ENCODE measurements at regions not wholly inside any gene's neighbourhood (a gene's known extent, or its start where the extent isn't known, plus 50 kb on each side); places are given as distances from the start of the nearest gene placed in this dataset.

DNA sequence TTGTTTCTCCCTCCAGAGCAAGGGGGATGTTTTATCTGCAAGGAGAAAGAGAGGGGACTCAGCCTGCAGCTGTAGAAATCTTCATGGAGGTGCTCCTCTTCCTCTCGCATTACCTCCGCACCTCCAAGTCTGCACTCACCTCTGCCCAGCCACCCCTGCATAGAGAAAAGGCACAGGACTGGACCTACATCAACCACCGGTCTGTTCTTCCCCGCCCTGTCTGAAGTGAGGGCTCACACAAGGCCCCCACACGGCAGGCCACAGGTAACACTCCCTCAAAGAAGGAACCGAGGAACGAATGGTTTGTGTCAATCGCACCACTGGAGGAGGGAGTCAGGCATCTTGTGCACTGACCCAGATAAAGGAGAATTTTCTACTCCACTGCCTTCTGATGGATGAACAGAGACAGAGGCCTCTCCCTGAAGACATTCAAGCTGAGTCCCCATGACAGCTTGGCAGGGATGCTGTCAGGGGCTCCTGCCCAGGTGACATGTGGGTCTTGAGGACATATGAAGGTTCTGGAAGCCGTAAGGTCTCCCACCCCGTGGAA, 260.3 kb downstream of the XXYLT1 start:
- Histone ChIP-seq H3K9me3 (no peaks in the 10 kb centered on the region), H3K4me3 (no peak overlapping the region), H3K27me3 (no peaks in the 10 kb centered on the region), H3K27ac (no peak overlapping the region), H3K4me1 (no peaks in the 10 kb centered on the region), H3K36me3 (no peaks in the 10 kb centered on the region)
- DNase-seq (peak in 1 of 6 donors; percentile 21), ATAC-seq (no peak), FAIRE-seq (no peak)
- WGBS, 2 donors: 79 to 86% methylated on average over 10 of the region's 10 CpGs
- TF ChIP-seq, protein P1, sequence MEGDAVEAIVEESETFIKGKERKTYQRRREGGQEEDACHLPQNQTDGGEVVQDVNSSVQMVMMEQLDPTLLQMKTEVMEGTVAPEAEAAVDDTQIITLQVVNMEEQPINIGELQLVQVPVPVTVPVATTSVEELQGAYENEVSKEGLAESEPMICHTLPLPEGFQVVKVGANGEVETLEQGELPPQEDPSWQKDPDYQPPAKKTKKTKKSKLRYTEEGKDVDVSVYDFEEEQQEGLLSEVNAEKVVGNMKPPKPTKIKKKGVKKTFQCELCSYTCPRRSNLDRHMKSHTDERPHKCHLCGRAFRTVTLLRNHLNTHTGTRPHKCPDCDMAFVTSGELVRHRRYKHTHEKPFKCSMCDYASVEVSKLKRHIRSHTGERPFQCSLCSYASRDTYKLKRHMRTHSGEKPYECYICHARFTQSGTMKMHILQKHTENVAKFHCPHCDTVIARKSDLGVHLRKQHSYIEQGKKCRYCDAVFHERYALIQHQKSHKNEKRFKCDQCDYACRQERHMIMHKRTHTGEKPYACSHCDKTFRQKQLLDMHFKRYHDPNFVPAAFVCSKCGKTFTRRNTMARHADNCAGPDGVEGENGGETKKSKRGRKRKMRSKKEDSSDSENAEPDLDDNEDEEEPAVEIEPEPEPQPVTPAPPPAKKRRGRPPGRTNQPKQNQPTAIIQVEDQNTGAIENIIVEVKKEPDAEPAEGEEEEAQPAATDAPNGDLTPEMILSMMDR (IDR thresholded peaks at IDR 0.05): no peak
- intact Hi-C loops (cut with DNase I): no loop called here

DNA sequence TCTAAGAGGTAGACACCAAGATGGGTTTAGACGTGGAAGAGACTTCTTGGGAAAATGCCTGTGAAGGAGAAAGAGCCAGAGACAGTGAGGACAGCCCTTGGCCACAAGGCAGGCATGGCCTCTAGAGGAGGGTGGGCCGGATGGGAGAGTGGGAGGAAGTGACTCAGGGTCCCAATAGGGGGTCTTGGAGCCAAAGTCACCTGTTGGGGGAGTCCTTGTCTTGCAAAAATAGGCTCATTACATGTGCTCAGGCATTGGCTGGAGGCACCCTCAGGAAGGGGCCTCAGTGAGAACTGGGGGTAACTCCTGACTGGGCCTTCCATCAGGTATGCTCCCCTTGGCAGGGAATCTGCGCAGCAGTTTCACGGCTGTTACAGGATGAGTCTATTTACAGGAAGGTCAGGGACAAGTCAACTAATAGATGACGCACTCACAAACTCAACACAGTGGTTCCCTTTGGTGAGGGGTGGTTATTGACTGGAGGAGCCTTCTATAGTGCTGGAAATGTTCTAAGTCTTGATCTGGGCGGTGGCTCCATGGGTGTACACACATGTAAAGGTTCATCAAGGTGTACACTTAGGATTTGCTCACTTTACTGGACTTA, 259.6 kb downstream of the XXYLT1 start:
- DNase-seq (peak in 1 of 6 donors; percentile 35), ATAC-seq (no peak), FAIRE-seq (no peak)
- Histone ChIP-seq H3K9me3 (no peaks in the 10 kb centered on the region), H3K27ac (no peak overlapping the region), H3K36me3 (no peaks in the 10 kb centered on the region), H3K4me3 (no peak overlapping the region), H3K4me1 (no peaks in the 10 kb centered on the region), H3K27me3 (no peaks in the 10 kb centered on the region)
- TF ChIP-seq, protein P1 (IDR thresholded peaks at IDR 0.05): no peak
- 80 to 81% methylated on average over 6 of the region's 6 CpGs for WGBS, 2 donors
- intact Hi-C loops (cut with DNase I): no loop called here

DNA sequence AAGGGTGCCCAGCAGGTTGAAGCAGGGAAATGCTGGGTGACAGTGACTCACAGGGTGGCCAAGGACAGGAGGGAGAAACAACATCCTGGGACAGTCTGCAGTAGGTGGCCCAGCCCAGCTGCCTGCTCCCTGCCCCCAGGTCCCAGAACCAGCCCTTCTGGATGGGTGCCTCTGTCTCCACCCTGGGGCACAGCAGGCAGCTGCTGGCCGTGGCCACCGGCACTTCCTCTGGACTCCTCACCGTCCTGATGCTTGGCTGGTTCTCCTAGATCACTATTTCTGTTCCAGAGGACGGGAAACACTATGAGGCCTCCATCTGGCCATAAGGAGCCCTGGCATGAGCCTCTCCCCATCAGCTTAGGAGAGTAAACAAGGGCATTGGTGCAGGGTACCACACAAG, 258.9 kb downstream of the XXYLT1 start:
- ATAC-seq (no peak), FAIRE-seq (no peak), DNase-seq (peak in 1 of 6 donors; percentile 25)
- H3K27ac ChIP-seq: no peak overlapping the region
- intact Hi-C loops (cut with DNase I): no loop called here
- TF ChIP-seq, protein P1 (IDR thresholded peaks at IDR 0.05): no peak
- no peaks in the 10 kb centered on the region for H3K27me3 ChIP-seq
- WGBS, 2 donors: 61 to 77% methylated on average over 4 of the region's 4 CpGs
- H3K9me3 ChIP-seq: no peaks in the 10 kb centered on the region
- no peaks in the 10 kb centered on the region for H3K36me3 ChIP-seq
- no peak overlapping the region for H3K4me3 ChIP-seq
- no peaks in the 10 kb centered on the region for H3K4me1 ChIP-seq

DNA sequence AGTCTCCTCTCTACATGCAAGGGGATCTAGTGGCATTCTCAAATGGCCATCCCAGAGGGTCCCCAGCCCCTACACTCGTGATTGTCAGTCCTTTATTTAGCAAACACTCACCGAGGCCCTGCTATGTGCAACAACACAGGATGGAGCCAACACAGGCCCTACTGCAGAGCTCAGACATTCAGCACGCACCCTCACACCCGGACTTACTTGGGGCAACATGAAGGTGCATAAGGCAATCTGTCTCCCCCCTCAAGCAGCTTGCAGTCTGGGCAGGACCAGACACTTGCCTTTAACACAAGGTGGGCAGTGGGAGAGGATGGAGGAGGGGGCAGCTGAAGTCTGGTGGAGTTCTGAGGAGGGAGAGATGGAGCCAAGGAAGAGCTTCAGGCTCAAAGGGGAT, 258.4 kb downstream of the XXYLT1 start:
- H3K4me3 ChIP-seq: no peak overlapping the region
- H3K36me3 ChIP-seq: no peaks in the 10 kb centered on the region
- TF ChIP-seq, protein P1 (IDR thresholded peaks at IDR 0.05): no peak
- ATAC-seq (no peak), FAIRE-seq (no peak), DNase-seq (peak in 1 of 6 donors; percentile 32)
- no peaks in the 10 kb centered on the region for H3K4me1 ChIP-seq
- no peak overlapping the region for H3K27ac ChIP-seq
- WGBS, 2 donors: 65 to 70% methylated on average over 4 of the region's 4 CpGs
- intact Hi-C loops (cut with DNase I): no loop called here
- H3K27me3 ChIP-seq: no peaks in the 10 kb centered on the region
- H3K9me3 ChIP-seq: no peaks in the 10 kb centered on the region
